NCI-H1694 treated with DMSO at 0.1 percent for 48 hours (cell line): ENCODE measurements at regions not wholly inside any gene's neighbourhood (a gene's known extent, or its start where the extent isn't known, plus 50 kb on each side); places are given as distances from the start of the nearest gene placed in this dataset.
"Not testable (repeated sequence)": the region's sequence is repeated elsewhere in the genome, so short reads cannot be mapped to it uniquely, and the experiment has no call there.

ENCODE experiments used
- DNase-seq: peaks from one replicate; lab custom pipeline; 2025; lab: John Stamatoyannopoulos, UW

DNA sequence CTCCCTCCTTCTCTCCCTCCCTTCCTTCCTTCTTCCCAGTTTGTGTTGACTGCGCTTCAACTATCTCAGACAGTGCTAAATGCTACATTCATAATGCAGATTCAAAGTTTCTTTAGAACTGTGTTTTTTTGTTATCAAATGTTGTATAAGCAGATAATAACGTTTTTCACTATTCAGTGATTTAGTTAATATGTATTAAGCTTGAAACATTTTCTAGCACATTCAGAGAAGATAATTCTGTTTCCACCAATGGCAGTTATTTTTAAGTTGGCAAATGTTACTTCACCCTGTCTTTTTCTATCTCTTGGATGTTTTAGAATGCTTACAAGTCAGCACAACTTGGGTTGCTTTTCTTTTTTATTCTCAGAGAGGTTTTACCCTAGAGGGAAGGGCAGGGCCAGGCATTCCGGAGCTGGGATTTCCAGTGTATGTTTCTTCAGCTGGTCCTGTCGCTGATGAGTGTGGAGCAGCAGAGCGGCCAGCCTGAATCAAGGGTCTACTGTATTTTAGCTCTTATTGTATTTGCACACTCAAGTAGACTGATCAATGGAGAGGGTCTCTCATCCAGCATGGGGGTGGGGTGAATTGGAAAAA lies 162.3 kb upstream of the ARHGAP20 start:
- no peak for DNase-seq

DNA sequence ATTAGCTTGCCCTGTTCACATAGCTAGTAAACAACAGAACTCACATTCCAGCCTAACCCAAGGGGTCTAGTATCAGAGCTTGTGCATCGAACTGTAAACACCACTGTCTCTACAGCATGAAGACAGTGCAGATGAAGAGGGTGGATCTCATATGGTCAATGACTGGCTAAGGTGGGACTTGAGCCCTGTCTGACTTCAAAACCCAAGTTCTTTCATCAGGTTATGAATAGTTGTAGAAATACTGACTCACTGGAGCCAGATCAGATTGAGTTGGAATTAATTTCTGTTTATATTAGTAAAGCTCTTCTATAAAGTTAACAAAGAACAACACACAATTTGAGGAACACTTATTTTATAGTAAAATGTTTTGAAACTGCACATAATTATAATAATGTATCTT lies 161.7 kb upstream of the ARHGAP20 start:
- DNase-seq = no peak

DNA sequence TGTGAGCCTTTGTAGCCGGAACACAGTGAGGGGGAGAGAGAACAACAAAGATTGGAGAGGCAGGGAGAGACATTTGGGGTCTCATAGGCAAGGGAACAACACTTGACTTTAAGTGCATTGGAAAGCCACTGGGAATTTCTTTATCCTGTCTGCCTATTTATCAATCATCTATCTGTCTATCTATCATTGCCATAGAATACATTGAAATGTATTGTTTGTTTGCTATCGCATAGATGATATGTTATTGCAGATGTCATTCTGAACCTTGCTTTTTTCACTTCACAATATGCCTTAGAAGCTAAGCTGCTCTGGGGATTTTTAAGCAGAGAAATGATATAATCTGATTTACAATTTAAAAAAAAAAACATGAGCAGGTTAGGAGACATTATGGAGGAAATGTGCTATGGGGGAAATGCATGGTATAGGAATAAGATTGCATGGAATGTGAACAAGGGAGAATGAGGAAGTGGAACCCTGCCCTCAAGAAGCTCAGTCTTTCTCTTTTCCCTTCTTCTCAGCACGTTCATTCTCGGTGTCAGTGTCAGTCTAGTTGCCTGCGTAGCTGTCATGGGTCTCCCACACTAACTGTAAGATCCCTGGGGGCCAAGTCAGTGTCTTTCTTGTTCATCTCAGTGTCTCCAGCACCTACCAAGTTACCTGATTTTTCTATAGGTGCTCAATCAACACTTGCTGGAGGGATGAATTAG lies 158.7 kb upstream of the ARHGAP20 start:
- no peak for DNase-seq

DNA sequence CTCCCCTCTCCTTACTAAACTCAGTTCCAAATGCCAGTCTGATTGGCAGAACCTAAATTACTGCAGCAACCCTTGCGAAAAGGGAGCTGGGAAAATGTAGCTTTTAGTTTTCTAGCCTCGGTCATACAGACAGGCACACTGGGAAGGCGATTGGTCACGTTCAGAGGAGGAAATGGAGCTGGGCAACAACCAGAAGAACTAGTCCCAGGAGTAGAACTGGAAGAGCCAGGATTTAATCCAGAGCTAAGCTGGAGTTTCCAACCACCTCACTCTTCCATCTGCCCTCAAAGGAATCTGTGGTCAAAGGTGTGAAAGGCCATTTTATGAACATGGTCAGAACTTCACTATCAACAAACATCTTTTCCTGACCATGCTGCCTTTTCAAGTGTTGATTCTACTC lies 155.7 kb upstream of the ARHGAP20 start:
- no peak for DNase-seq

DNA sequence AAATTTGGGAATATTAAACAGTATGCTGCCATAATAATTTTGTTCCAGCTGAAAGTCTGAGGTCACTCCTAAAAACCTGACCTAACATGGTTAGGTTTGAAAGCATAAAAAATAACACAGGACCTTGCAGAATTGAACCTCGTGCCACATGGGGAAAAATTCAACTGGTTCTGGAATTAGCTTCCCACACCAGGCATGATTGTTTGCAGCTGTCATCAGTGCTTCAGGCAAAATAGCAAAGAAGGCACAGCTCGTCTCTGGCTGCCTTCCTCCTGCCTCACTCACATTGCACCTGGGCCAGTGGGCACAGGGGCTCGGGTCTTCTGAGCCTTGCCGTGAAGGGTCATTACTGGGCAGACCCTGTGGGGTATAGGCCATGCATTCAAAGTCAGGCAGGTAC lies 153.8 kb upstream of the ARHGAP20 start:
- no peak for DNase-seq

DNA sequence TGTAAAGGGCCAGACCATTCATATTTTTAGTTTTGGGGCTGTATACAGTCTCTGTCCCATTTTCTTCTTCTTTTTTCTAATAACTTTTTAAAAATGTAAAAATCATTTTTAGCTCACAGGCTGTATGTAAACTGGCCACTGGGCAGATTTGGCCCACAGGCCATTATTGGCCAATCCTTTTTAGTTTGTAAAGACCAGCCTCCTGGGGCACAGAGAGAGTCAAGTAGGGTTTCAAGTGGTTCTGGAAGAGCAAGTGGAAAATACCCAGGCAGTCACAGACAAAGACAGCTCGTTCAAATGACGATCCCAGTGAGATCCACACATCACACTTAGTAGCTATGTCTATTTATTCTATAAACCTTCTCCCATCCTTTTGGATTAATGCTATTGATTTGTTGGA lies 150.2 kb upstream of the ARHGAP20 start:
- DNase-seq = no peak

DNA sequence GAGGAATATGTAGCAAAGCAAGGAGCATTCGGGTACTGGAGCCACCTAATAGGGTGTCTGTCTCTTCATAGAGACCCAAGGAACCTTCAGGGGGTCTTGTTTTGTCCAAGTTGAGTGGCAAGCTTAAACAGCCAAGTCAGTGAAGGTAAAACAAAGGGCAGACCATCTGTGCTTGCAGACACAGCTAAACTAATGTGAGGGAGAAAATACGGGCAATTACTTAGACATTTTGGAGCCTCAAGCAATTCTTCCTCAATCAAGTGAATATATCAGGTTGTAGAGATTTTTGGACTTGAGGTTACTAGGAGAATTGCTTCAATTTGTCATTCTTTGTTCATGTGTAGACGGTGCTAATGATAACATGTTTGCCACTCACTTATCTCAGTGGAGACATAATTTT lies 148.2 kb upstream of the ARHGAP20 start:
- DNase-seq = no peak

DNA sequence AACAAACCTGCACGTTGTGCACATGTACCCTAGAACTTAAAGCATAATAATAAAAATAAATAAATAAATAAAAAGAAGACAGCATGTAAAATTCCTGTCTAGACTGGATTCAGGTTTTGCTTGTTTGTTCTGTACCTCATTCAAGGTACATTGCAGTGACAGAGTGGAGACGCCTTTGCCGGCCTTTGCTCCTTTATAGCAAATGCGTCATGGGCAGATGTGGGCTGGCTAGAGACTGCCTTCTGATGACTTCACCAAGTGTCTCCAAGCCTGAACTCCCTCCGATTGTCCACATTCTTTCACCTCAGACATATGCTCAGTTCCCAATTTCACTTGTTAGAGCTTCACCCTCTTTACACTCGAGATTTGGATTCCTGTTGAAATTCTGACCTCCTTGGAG lies 147.8 kb upstream of the ARHGAP20 start:
- no peak for DNase-seq

DNA sequence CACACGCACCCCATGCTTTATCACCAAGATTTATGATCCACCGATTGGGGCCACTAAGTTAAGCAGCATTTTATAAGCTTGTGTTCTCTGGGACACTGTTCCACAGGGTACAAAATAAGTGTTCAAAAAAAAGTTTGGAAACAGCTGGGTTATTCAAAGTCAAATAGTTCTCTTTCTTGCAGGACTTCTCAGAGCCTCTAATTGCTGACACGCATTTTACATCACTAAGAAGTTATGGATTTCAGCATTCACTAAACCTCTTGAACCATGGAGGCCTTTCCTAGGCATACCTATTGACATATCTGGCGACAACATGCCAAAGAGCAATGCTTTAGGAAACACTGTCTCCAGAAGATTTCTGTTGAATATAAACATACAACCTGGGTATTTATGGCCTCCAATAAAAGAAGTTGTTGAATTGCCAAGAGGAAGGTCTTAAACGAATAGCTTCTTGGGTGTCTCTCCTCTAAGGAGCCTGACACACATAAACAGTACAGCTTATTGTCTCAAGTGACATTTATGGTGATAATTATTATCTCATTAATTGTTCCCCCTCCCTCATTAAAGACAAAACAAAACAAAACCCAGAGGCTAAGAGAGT lies 147.1 kb upstream of the ARHGAP20 start:
- no peak for DNase-seq

DNA sequence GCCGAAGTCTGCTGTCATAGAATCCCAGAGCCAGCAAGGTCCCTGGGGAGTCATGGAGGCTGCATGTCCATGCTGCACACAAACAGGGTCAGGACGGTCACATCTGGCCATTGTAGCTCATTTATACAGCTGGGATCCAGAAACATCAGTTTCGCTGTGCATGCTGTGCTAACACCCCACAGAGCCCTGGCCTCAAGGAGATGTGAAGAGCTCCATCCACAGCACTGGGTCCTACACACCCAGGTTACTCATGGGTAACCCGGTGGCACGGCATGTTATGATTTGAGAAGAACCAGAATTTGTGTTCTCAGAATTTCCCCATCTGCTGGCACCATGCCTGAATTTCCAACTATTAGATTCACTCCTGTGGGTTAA lies 146.3 kb upstream of the ARHGAP20 start:
- no peak for DNase-seq

DNA sequence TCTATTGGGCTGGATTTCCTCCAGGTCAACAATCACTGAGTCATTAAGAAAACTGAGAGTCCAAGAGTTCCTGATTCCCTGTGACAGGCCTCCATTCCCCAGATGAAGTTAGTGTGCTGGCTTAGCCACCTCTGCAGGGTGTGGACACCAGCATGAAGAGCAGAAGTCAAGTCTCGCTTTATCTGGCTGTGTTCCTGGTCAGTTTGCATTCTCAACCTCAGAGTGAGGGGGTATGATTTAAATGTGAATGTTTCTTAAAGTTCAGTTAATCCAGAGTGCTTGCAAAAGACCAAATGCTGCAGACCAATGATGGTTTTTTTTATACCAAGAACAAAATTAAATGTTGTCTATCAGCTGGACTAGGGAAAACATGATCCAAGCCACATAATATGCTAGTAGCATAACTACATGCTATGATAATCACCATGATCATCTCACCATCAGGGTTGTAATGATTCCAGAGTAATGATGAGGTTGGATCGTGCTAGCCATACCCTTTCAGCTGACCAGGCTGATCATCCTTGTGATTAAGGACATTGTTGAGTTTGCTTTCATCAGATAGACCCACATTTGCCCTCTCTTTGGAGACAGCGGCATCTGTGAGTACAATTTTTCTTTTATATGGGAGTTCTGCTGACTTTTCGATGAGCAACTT lies 145.8 kb upstream of the ARHGAP20 start:
- DNase-seq = no peak

DNA sequence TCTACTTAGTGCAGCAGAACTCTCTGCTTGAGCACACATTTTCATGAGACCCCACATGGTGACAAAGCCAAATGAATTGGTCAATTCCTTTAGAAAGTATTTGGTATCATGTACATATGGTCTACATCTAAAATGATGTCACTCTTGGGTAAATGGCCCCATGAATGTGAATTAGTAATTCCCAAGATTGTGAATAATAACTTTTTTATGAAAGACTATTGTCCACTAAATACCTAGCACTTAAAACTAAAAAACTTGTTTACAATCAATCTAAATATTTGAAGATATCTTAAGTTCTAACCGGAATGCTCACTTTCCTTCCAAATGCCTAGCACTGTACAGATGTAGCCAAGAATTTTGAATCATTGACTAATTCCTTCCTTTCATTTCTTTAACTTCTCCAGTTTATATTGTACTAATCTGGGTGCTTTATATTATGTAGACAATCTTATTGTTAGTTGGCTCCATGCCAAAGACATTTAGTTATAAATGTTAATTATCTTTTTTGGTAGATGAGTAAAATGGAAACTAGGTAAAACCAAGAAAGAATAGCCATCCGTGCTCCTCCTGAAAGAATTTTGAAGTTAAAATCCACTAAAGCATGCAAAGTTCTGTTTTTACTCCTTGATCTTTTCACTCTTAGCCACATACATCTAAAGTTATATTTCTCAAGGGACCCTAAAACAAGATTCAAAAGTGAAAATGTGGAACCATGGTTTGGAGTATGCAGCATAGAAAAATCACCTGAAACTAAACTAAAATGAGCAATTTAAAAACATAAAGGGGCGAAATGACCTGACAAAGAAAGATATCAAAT lies 145.0 kb upstream of the ARHGAP20 start:
- DNase-seq = no peak

DNA sequence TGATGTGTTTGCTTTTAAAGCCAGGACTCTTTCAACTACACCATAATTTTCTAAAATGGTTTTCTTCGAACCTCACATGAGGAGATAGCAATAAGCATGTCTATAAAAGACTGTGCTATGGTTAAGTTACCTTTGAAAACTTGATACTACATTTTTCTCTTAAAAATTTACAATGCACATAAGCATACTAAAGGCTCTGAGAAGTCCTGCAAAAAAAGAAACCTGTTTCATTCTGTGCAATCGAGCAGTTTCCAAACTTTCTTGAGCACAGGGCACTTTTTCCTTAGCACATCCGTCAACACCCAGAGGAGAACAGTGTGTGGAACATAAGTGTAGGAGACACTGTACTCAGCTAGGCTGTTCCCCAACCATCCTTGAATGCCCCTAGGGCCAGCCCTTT lies 144.1 kb upstream of the ARHGAP20 start:
- no peak for DNase-seq

DNA sequence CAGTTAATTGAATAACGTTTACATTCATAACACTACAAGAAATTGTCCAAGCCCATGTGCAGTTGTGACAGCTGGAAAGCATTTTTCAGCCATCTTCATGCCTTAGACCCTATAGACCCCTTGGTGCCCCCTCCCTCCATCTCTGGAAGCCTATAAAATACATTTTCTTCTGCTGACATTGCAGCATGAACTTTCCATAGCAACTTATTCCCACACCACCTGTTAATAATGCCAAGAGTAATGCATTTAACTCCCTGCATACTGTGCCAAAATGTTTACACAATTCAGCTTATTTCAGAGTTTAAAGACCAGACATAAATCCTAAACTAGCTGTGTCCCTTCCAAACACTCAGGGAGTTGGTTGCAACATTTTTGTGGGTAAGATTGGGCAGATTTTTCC lies 143.0 kb upstream of the ARHGAP20 start:
- no peak for DNase-seq

DNA sequence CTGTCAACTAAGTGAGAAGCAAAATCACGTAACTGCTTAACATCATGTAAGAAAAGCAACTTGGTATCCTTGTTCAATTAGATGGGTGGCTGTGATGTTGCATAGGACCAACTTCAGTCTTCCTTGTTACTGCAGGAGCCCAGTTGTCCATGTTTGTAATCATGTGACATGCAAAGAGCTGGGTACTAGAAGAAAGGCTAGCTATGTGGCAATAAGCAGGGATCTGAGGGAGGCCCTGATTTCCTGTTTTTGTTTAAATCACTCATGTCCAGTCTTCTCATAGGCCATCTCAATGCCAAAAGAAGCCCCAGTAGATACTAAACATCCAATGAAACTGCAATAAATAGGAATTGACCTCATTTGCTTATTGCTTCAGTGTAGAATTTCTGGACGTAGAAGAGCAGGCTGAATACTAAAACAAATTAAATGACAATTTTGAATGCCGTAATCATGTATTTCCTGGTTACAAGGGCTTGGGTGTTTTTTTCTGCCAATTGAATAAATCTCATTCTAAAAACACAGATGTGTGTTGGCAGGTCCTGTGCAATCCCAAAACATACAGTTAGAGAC lies 140.8 kb upstream of the ARHGAP20 start:
- no peak for DNase-seq

DNA sequence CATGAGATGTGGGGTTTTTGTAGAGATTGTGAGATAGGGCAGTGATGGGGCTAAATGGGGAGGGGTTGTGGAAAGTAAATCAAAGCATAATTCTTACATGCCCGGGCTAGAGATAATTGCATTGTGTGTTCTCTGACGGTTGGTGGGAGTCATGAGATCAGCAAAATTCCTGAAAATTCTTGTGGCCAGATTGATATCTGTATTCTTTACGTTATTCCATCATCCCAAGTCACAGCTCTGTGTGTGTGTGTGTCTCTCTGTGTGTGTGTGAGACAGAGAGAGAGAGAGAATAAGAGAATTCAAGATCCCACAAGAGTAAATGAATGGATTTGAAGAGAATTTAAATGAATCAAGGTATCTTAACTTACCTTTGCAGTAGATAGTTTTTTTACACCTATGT lies 138.6 kb upstream of the ARHGAP20 start:
- no peak for DNase-seq

DNA sequence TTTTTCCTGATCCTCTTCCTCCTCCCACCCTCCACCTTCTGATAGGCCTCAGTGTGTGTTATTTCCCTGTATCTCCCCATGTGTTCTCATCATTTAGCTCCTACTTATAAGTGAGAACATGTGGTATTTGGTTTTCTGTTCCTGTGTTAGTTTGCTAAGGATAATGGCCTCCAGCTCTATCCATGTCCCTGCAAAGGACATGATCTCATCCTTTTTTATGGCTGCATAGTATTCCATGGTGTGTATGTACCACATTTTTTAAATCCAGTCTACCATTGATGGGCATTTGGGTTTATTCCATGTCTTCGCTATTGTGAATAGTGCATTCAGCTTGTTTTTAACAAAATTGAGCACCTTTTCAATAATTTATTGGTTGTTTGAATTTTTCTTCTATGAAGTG lies 130.8 kb upstream of the ARHGAP20 start:
- DNase-seq = not testable (repeated sequence)

DNA sequence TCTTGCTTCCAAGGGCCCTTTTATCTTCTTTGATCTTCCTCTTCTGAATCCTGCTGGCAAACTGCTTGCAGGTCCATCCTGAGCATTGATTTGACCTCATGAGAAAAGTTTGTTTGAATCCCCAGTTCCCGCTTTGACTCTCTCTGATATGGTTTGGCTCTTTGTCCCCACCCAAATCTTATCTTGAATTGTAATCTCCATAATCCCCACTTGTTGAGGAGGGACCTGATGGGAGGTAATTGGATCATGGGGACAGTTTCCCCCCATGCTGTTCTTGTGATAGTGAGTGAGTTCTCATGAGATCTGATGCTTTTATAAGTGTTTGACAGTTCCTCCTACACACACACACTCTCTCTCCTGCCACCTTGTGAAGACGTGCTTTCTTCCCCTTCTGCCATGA lies 126.6 kb upstream of the ARHGAP20 start:
- DNase-seq = no peak

DNA sequence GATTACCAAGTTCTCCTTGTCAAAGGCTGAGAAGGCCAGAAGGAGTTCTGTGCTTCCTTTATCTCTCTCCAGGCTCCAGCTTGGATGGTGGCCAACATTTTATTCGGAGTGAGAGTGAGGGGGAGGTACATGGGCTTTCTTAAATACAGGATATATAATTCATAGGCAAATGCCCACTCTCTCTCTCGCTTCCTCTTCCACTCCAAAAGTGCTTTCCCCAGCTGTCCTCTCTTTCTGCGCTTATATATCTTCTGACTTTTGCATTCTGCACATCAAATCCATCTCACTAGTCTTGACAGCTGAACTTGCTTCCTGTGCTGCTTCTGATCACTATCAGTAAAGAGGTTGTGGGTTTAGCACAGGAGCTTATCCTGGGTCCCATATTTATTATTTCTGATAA lies 125.4 kb upstream of the ARHGAP20 start:
- DNase-seq = no peak

DNA sequence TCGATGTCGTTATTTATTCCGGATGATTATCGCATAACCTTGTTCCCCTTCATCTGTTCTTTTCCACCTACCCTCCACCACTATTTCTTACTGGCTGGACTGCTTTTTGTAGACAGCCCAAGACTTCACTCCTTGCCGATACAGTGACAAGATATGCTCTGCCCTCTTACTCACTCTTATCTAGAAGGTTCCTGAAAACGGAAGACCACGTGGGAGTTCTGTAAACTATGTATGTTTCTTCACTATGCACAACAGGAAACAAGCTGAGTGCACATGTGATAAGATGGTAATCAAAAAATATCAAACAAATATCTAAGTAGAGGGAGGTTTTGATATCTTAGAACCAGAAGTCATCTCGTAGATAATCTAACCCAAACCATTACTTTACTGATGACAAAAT lies 122.9 kb upstream of the ARHGAP20 start:
- DNase-seq = no peak

DNA sequence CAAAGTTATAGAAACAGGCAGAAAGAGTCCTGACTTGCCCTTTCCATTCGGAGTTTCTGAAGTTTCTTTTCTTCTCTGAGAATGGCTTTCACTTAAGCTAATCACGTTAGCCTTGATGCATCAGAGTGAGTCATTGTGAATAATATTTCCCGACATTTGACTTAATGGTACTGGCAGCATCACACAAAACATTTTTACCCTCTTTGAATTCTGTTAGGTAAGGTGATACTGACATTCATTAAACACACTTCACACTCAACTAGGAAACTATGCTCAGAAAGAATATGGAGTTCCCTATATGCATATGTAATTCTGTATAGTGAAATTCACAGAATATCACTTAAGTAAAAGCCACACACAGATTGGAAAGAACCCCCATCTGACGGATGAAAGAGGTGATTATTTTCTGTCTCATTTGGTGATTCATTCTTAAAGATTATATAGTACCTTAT lies 120.8 kb upstream of the ARHGAP20 start:
- DNase-seq = no peak

DNA sequence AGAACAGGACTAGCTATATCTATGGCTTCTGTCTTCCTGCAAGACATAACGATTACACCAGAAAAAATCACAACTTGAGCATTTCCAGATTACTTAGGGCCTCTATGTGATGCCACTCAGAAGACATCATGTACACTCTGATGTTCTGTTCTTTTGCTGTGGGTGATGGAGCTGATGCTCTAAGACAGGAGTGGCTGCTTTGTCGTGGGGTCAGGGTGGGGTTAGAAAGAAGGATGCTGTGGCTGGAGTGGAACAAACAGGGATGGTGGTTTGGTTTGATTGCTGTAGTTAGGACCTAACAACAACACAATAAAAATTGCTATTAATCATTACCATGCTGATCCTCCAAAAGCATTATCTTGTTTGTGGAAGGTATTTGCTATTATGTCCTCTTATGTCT lies 120.3 kb upstream of the ARHGAP20 start:
- no peak for DNase-seq
